ENCODE measurements at regions not wholly inside any gene's neighbourhood (a gene's known extent, or its start where the extent isn't known, plus 50 kb on each side); places are given as distances from the start of the nearest gene placed in this dataset.
"Not testable (repeated sequence)": the region's sequence is repeated elsewhere in the genome, so short reads cannot be mapped to it uniquely, and the experiment has no call there.

DNA sequence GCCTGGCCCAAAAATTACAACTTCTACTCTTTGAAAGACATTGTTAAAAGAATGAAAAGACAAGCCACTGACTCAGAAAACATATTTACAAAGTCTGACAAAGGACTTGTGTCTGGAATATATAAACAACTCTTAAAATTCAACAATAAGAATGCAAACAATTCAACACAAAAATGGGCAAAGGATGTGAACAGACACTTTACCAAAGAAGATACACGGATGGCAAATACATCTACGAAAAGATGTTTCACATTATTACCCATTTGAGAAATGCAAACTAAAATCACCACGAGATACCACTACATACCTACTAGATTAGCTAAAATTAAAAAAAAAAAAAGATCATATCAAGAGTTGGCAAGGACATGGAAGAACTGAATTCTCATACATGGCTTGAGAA lies 80.8 kb upstream of the METRNL start:
- Mint-ChIP-seq H3K27ac (no peak overlapping the region), H3K4me1 (ENCODE audit: low read depth in 2 of 2) (peaks cover 0 to 3% of the 10 kb centered on the region in 2 donors), H3K9me3 (peaks cover 3% of the 10 kb centered on the region), H3K36me3 (peaks cover 25% of the 10 kb centered on the region), H3K4me3 (no peak overlapping the region), H3K27me3 (no peaks in the 10 kb centered on the region)
- ATAC-seq (no peak), DNase-seq (ENCODE audit: low spot score) (no peak)

DNA sequence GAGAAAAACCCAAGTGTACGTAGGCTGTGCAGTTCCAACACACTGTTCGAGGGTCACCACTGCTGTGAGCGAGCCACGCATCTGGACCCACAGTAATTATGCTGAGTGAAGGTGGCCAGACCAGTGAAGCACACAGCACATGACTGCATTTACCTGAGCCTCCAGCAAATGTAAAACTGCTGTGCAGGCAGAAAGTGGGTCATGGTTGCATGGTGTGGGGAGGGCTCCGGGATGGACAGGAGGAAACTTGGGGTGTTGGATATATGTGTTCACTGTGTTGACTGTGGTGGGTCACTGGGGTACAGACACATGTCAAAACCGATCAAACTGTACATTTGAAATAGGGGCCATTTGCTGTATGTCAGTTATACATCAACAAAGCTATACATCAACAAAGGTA lies 78.7 kb upstream of the METRNL start:
- H3K4me3 Mint-ChIP-seq, result no peak overlapping the region
- H3K4me1 Mint-ChIP-seq (ENCODE audit: low read depth in 2 of 2), result peaks cover 0 to 3% of the 10 kb centered on the region in 2 donors
- no peak overlapping the region for H3K27ac Mint-ChIP-seq
- ATAC-seq, result no peak
- DNase-seq (ENCODE audit: low spot score), result no peak
- H3K27me3 Mint-ChIP-seq, result no peaks in the 10 kb centered on the region
- peaks cover 14% of the 10 kb centered on the region for H3K36me3 Mint-ChIP-seq
- peaks cover 3% of the 10 kb centered on the region for H3K9me3 Mint-ChIP-seq

GRCh38 chr17:83002118-83002805 lies 77.1 kb upstream of the METRNL start:
- H3K27me3 Mint-ChIP-seq, result no peaks in the 10 kb centered on the region
- H3K4me3 Mint-ChIP-seq, result no peak overlapping the region
- H3K36me3 Mint-ChIP-seq, result peaks cover 14% of the 10 kb centered on the region
- peaks cover 3% of the 10 kb centered on the region for H3K9me3 Mint-ChIP-seq
- H3K4me1 Mint-ChIP-seq (ENCODE audit: low read depth in 2 of 2), result peaks cover 0 to 3% of the 10 kb centered on the region in 2 donors
- no peak for DNase-seq (ENCODE audit: low spot score)
- H3K27ac Mint-ChIP-seq, result no peak overlapping the region
- ATAC-seq, result no peak

- peaks cover 0 to 7% of the 10 kb centered on the region in 2 donors for H3K4me1 Mint-ChIP-seq (ENCODE audit: low read depth in 2 of 2)
- no peaks in the 10 kb centered on the region for H3K27me3 Mint-ChIP-seq
- H3K9me3 Mint-ChIP-seq, result no peaks in the 10 kb centered on the region
- DNase-seq (ENCODE audit: low spot score) (no peak), ATAC-seq (no peak)
- H3K27ac Mint-ChIP-seq, result no peak overlapping the region
- H3K36me3 Mint-ChIP-seq, result peaks cover 5% of the 10 kb centered on the region
- H3K4me3 Mint-ChIP-seq, result no peak overlapping the region
These were observed 74.5 kb upstream of the METRNL start for GRCh38 chr17:83004791-83005380.

DNA sequence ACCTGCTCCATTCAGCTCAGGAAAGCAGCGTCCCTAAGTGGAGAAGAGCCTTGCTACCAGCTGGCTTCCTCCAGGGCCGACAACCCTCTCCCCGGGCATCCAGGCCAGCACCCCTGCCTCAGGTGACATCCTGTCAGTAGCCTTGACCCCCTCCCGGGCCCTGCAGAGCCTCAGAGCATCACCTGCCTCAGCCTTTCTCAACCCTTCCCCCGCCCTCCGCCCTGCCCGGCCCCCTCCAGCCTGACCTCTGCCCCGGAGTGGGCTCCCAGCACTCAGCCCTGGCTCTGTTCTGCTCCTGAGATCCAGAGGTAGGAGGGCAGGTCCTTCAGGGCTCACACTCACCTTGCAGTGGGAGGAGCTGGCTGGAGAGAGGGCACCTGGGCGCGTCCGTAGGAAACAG lies 73.8 kb upstream of the METRNL start:
- Mint-ChIP-seq H3K27ac (no peak overlapping the region), H3K4me3 (no peak overlapping the region)
- no peak for DNase-seq (ENCODE audit: low spot score)

DNA sequence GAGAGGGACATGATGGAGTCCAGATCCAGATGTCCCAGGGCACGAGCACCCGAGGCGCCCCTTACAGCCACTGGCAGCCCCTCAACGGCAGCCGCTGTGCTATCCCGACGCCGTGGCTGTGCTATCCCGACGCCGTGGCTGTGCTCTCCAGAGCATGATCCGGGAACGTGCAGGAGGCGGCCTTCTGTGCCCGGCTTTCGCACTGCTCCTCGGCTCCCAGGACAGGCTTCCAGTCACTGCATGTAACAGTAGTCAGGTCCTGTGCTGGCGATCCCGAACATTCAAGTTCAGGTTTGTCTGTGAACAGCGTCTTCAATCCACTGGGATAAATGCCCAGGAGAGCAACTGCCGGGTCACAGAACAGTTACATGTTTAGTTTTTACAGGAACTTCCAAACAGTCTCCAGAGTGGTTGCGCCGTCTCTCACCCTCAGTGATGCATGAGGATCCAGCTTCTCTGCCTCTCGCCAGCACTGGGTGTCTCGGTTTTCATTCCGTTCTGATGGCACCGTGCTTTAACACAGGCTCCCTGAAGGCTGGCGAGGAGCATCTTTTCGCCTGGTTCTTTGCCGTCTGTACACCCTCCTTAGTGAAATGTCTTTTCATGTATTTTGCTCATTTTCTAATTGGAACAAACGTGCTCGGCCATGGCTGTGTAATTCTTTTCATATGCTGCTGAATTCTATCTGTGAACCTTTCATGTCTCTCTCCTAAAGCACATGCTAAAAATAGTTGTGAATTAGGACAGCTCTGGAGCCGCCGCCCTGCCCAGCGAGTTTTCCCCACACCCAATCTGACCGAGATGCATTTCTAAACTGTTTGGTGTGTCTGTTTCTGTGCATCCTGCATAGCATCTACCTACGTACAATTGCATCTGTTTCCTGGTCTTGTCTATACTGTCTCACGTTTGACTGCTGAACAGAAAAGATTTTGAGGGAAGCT lies 72.6 kb upstream of the METRNL start:
- H3K4me1 Mint-ChIP-seq (ENCODE audit: low read depth in 2 of 2), result peaks cover 0 to 4% of the 10 kb centered on the region in 2 donors
- H3K9me3 Mint-ChIP-seq, result no peaks in the 10 kb centered on the region
- DNase-seq (ENCODE audit: low spot score) (no peak), ATAC-seq (no peak)
- H3K4me3 Mint-ChIP-seq, result no peak overlapping the region
- H3K27me3 Mint-ChIP-seq, result no peaks in the 10 kb centered on the region
- no peak overlapping the region for H3K27ac Mint-ChIP-seq
- no peaks in the 10 kb centered on the region for H3K36me3 Mint-ChIP-seq

More for the DNA sequence above, 73.8 kb upstream of the METRNL start:
- no peak for ATAC-seq
- Mint-ChIP-seq H3K4me1 (ENCODE audit: low read depth in 2 of 2) (peaks cover 0 to 7% of the 10 kb centered on the region in 2 donors), H3K27me3 (no peaks in the 10 kb centered on the region), H3K9me3 (no peaks in the 10 kb centered on the region), H3K36me3 (peaks cover 5% of the 10 kb centered on the region)

DNA sequence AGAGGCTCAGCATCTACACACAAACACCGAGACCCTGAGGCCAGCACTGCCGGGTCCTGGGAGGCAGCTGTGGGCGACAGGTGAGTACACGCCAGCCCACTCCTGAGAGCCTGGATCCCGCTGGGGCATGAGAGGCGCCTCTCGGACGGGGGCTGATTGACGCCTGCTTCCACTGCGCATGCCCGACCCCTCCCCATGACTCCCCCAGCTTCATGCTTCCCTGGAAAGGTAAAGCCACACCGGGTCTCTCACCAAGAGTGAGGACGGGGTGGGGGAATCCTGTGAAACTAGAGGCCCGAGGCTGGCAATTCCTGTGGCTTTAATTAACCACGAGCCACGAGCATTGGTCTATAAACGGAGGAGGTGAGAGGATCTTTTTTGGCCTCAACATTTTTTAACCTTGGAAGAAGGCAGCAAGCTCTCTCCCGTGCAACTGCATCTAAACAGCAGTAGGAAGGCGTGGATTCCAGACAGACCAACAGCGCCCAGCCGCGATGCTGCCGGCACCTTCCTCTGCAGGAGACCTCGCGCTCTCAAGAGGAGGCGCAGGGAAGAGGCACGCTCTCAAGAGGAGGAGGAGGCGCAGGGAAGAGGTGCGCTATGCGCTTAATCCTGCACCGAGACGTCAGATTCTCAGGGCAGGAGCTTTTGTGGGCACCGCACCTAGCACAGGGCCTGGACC lies 71.8 kb upstream of the METRNL start:
- Mint-ChIP-seq H3K4me3 (no peak overlapping the region), H3K4me1 (ENCODE audit: low read depth in 2 of 2) (peaks cover 0 to 4% of the 10 kb centered on the region in 2 donors), H3K36me3 (no peaks in the 10 kb centered on the region), H3K27ac (no peak overlapping the region), H3K27me3 (no peaks in the 10 kb centered on the region), H3K9me3 (no peaks in the 10 kb centered on the region)
- DNase-seq (ENCODE audit: low spot score) (no peak), ATAC-seq (no peak)

DNA sequence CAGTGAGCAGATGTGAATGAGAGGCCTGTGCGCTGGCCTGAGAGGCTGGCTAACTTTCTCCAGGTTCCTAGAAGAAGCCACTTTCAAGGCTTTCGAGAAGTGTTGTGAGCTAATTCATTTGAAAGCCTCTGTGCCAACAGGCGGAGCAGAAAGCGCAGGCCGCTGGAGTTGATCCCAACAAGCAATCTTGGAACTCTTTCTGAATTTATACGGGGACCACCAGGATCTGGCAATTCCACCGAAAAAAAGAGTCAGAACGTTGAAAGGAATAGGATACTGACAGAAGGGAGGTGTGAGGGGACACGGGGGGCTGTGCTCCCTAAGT lies 71.3 kb upstream of the METRNL start:
- ATAC-seq (no peak), DNase-seq (ENCODE audit: low spot score) (no peak)
- Mint-ChIP-seq H3K27ac (no peak overlapping the region), H3K9me3 (no peaks in the 10 kb centered on the region), H3K36me3 (no peaks in the 10 kb centered on the region), H3K4me1 (ENCODE audit: low read depth in 2 of 2) (peaks cover 0 to 4% of the 10 kb centered on the region in 2 donors), H3K4me3 (no peak overlapping the region), H3K27me3 (no peaks in the 10 kb centered on the region)

DNA sequence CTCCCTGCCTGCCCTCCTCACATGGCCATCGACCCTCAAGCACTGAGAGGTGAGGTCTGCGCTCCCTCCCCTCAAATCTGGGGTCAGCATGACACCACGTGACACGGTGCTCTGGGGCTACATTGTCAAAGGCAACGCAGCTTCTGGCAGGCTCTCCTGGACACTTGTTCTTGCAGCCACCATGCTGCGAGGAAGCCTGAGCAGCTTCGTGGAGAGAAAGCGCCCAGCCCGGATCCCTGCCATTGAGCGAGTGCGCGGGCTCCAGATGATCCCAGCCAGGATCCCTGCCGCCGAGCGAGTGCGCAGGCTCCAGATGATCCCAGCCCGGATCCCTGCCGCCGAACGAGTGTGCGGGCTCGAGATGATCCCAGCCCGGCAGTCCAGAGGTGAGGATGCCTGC lies 70.9 kb upstream of the METRNL start:
- Mint-ChIP-seq H3K9me3 (no peaks in the 10 kb centered on the region), H3K4me3 (no peak overlapping the region), H3K27me3 (no peaks in the 10 kb centered on the region), H3K36me3 (no peaks in the 10 kb centered on the region), H3K4me1 (ENCODE audit: low read depth in 2 of 2) (peaks cover 0 to 4% of the 10 kb centered on the region in 2 donors), H3K27ac (no peak overlapping the region)
- no peak for ATAC-seq
- DNase-seq (ENCODE audit: low spot score), result no peak

GRCh38 chr17:83009414-83010205 lies 69.8 kb upstream of the METRNL start:
- Mint-ChIP-seq H3K27ac (no peak overlapping the region), H3K27me3 (no peaks in the 10 kb centered on the region), H3K4me3 (no peak overlapping the region), H3K36me3 (no peaks in the 10 kb centered on the region), H3K9me3 (no peaks in the 10 kb centered on the region), H3K4me1 (ENCODE audit: low read depth in 2 of 2) (peaks cover 0 to 4% of the 10 kb centered on the region in 2 donors)
- DNase-seq (ENCODE audit: low spot score) (no peak), ATAC-seq (no peak)

DNA sequence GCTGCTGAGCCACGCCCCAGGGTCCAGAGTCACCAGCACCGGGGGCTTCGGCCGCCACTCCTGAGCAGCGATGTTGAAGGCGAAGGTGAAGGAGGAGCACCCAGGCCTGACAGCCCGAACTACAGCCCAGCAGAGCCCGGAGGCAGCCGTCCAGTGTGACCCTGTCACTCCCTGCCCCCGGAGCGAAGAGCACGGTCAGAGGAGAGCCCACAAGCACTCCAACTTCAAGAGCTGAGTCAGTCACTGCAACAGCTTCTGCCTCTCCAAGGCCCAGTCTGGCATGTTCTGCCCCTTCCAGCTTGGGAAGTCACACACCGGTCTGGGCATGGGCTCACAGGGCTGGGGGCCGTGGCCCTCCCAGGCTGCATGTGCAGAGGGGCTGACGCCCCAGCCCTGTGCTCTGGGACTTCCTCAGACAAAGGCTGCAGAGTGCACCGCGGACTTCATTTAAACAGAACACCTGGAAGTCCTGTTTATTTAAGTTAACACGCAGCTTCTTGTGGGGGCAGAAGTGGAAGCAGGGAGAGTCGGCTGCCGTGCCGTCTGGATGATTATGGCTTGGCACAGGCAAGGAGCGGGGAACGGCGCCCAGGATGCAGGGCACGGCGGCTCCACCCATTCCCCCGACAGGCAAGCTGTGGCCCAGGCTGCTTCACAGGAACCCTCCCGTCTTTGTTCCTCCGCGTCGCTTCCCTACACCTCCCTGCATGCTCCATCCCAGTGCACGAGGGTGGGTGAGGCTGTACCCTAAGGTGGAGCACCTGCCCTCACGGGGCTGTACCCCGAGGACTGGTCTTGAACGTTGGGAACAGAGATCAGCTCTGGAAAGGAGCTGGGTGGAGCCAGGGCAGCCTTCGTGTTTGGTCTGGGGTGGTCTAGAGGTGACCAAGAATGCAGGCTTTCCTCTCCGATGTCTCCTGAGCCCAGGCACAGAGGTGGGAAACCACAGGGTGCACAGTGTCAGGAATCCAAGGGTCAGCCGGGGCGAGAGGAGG lies 68.9 kb upstream of the METRNL start:
- Mint-ChIP-seq H3K36me3 (no peaks in the 10 kb centered on the region), H3K27me3 (no peaks in the 10 kb centered on the region), H3K27ac (no peak overlapping the region), H3K4me3 (no peak overlapping the region), H3K4me1 (ENCODE audit: low read depth in 2 of 2) (peaks cover 0 to 4% of the 10 kb centered on the region in 2 donors), H3K9me3 (no peaks in the 10 kb centered on the region)
- DNase-seq (ENCODE audit: low spot score) (no peak), ATAC-seq (no peak)

- not testable (repeated sequence) for H3K4me1 Mint-ChIP-seq (ENCODE audit: low read depth in 2 of 2); H3K9me3 Mint-ChIP-seq; H3K27ac Mint-ChIP-seq; ATAC-seq; DNase-seq (ENCODE audit: low spot score); H3K36me3 Mint-ChIP-seq; H3K27me3 Mint-ChIP-seq; H3K4me3 Mint-ChIP-seq
These were observed 67.7 kb upstream of the METRNL start for GRCh38 chr17:83011676-83012075.

All from natural killer cell treated with Interleukin-12 subunit alpha and Interleukin-12 subunit beta and Interleukin-15 and Interleukin-18, amount 100 ng/mL, for 72 hours (primary cell).